GM18508 (cell line): ENCODE measurements at regions not wholly inside any gene's neighbourhood (a gene's known extent, or its start where the extent isn't known, plus 50 kb on each side); places are given as distances from the start of the nearest gene placed in this dataset.

Experiments
- ATAC-seq: cut with Tn5 transposase; IDR thresholded peaks from one replicate; pipeline ENCODE4 v1.9.1; 2021; ENCODE audit warnings: moderate number of reproducible peaks; ENCODE audit not compliant: insufficient read depth, unreplicated experiment

GRCh38 chr12:42707312-42708226 is 118.0 kb upstream of the PRICKLE1 start:
- no peak for ATAC-seq

GRCh38 chr12:42706321-42706720 is 116.8 kb upstream of the PRICKLE1 start:
- no peak for ATAC-seq

- no peak for ATAC-seq
Measured at GRCh38 chr12:42705863-42706262, 116.3 kb upstream of the PRICKLE1 start.

- no peak for ATAC-seq
Measured at GRCh38 chr12:42704810-42705401, 115.4 kb upstream of the PRICKLE1 start.

GRCh38 chr12:42704340-42704739 is 114.8 kb upstream of the PRICKLE1 start:
- no peak for ATAC-seq

- ATAC-seq: no peak
Measured at GRCh38 chr12:42701084-42701483, 111.5 kb upstream of the PRICKLE1 start.

GRCh38 chr12:42698213-42698612 is 108.7 kb upstream of the PRICKLE1 start:
- ATAC-seq: no peak

GRCh38 chr12:42696406-42697149 is 107.0 kb upstream of the PRICKLE1 start:
- no peak for ATAC-seq

- ATAC-seq: no peak
Measured at GRCh38 chr12:42695490-42695995, 106.0 kb upstream of the PRICKLE1 start.

- no peak for ATAC-seq
Measured at GRCh38 chr12:42692749-42693148, 103.2 kb upstream of the PRICKLE1 start.

GRCh38 chr12:42691991-42692557 is 102.5 kb upstream of the PRICKLE1 start:
- ATAC-seq: no peak

- ATAC-seq: no peak
Measured at GRCh38 chr12:42690264-42690663, 100.7 kb upstream of the PRICKLE1 start.

GRCh38 chr12:42689699-42690098 is 100.2 kb upstream of the PRICKLE1 start:
- no peak for ATAC-seq

- no peak for ATAC-seq
Measured at GRCh38 chr12:42686514-42687172, 97.1 kb upstream of the PRICKLE1 start.

- ATAC-seq: no peak
Measured at GRCh38 chr12:42684802-42685071, 95.2 kb upstream of the PRICKLE1 start.

- no peak for ATAC-seq
Measured at GRCh38 chr12:42683933-42684801, 94.6 kb upstream of the PRICKLE1 start.

GRCh38 chr12:42683266-42683665 is 93.7 kb upstream of the PRICKLE1 start:
- ATAC-seq: no peak

GRCh38 chr12:42679466-42679865 is 89.9 kb upstream of the PRICKLE1 start:
- no peak for ATAC-seq

GRCh38 chr12:42677461-42677860 is 87.9 kb upstream of the PRICKLE1 start:
- no peak for ATAC-seq
